Loucy (cell line): ENCODE measurements at regions not wholly inside any gene's neighbourhood (a gene's known extent, or its start where the extent isn't known, plus 50 kb on each side); places are given as distances from the start of the nearest gene placed in this dataset.

Experiments
- EZH2phosphoT487 ChIP-seq: fragments of 200-600 bp; IDR thresholded peaks from 2 replicates; pipeline ENCODE4 v1.6.1; 2018; ENCODE audit warnings: antibody characterized with exemption, mild to moderate bottlenecking, moderate library complexity, borderline replicate concordance
- TF ChIP-seq, protein P1 (sequence below): fragments of 200-600 bp; sonication (generic); conservative IDR thresholded peaks from 2 replicates; pipeline ENCODE4 v1.5.1; 2014; ENCODE audit warnings: mild to moderate bottlenecking, antibody characterized with exemption, low read length

DNA sequence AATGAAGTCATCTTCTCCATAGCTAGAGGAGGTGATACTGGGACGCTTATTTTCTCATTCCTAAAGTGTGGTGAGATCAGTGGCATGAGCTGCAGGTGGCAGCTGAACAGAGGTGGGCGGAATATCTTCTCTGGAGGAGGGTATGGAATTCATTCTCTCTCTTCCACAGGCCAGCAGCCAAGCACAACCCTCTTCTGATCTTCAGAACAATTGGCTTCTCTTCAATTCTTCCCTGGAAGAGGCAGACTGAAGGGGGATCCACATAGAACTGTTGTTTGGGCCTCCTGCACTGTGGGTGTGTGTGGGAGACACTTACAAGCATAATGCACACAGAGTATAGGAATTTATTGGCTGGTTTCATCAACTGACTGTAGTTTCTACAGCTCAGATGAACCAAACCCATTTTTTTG, 180.4 kb upstream of the RASGEF1B start:
- TF ChIP-seq, protein P1, sequence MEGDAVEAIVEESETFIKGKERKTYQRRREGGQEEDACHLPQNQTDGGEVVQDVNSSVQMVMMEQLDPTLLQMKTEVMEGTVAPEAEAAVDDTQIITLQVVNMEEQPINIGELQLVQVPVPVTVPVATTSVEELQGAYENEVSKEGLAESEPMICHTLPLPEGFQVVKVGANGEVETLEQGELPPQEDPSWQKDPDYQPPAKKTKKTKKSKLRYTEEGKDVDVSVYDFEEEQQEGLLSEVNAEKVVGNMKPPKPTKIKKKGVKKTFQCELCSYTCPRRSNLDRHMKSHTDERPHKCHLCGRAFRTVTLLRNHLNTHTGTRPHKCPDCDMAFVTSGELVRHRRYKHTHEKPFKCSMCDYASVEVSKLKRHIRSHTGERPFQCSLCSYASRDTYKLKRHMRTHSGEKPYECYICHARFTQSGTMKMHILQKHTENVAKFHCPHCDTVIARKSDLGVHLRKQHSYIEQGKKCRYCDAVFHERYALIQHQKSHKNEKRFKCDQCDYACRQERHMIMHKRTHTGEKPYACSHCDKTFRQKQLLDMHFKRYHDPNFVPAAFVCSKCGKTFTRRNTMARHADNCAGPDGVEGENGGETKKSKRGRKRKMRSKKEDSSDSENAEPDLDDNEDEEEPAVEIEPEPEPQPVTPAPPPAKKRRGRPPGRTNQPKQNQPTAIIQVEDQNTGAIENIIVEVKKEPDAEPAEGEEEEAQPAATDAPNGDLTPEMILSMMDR = no peak
- TF ChIP-seq EZH2phosphoT487 = no peak
